Adrenal gland (tissue), 5 donors: ENCODE measurements at regions not wholly inside any gene's neighbourhood (a gene's known extent, or its start where the extent isn't known, plus 50 kb on each side); places are given as distances from the start of the nearest gene placed in this dataset.

Experiments used
- CTCF ChIP-seq, 6 experiments: fragments of 450-650 bp in 4 of 6; fragments of 200-600 bp in 2 of 6; sonication (generic) in 1 of 6; IDR thresholded peaks; 1 replicate in 5 of 6; 2 replicates in 1 of 6; pipeline versions ENCODE4 v1.5.1 to v1.8.0; 2016 to 2021; ENCODE audit warnings: antibody characterized with exemption in 6 of 6, mild to moderate bottlenecking in 2 of 6, moderate library complexity in 1 of 6
- POLR2A ChIP-seq, 2 donors: fragments of 450-650 bp; IDR thresholded peaks; one replicate each; pipeline ENCODE4 v1.6.1; 2017; ENCODE audit warnings: antibody characterized with exemption in 2 of 2, mild to moderate bottlenecking in 2 of 2, moderate library complexity in 1 of 2
- donor health status: DM: no; HTN: no; CAD: no.

- TF ChIP-seq CTCF (IDR thresholded peaks at IDR 0.05) (no peak), POLR2A (IDR thresholded peaks at IDR 0.05) (no peak)
Measured at GRCh38 chr16:87165885-87166284, 151.3 kb downstream of the C16orf95 start.
